ENCODE measurements at regions not wholly inside any gene's neighbourhood (a gene's known extent, or its start where the extent isn't known, plus 50 kb on each side); places are given as distances from the start of the nearest gene placed in this dataset.

- no peak for TF ChIP-seq POLR2A (IDR thresholded peaks at IDR 0.05)
- TF ChIP-seq CTCF (IDR thresholded peaks at IDR 0.05 in 4 of 5, conservative IDR thresholded peaks at IDR 0.05 in 1 of 5), result no peak
Measured at GRCh38 chr4:15161439-15161838, 159.2 kb downstream of the CPEB2 start.

Measured in gastrocnemius medialis (tissue), 4 donors.